Endothelial cell of umbilical vein (primary cell): ENCODE measurements at regions not wholly inside any gene's neighbourhood (a gene's known extent, or its start where the extent isn't known, plus 50 kb on each side); places are given as distances from the start of the nearest gene placed in this dataset.

Experiments
- BruUV-seq: library from RNA; stranded (reverse); fragments of 400-500 nt; replicated peaks from 2 replicates; lab custom pipeline; 2021; lab: Mats Ljungman, UMichigan
- CTCF ChIA-PET: fragments of 300-600, 350-600 bp; sonication (Branson Sonifier 250); formaldehyde crosslinking; loops from one replicate; lab custom pipeline; 2021; ENCODE audit warnings: antibody characterized with exemption, inconsistent platforms; lab: Charles Lee
- POLR2A ChIA-PET: fragments of 300-600, 350-600 bp; sonication (Branson Sonifier 250); formaldehyde crosslinking; loops from one replicate; lab custom pipeline; 2021; ENCODE audit warnings: antibody characterized with exemption, inconsistent platforms; lab: Charles Lee
- DNase-seq: peaks from one replicate; pipeline ENCODE4 v3.0.0-alpha.2; 2011; ENCODE audit warnings: low read depth, low spot score
- FAIRE-seq: peaks from 2 replicates; lab custom pipeline; 2011; peaks lifted over from hg19 to GRCh38; lab: Jason Lieb, UNC
- H2AFZ ChIP-seq: 2 replicates; pipeline ENCODE4 v1.6.0; 2012; ENCODE audit warnings: low read depth, low read length, control low read depth, inconsistent platforms
- H3K27ac ChIP-seq: 2 replicates; pipeline ENCODE4 v1.5.1; 2011; ENCODE audit warnings: low read depth, mild to moderate bottlenecking, control low read depth, low read length, moderate library complexity; ENCODE audit not compliant: insufficient read depth
- H3K27me3 ChIP-seq, 2 experiments: 2 replicates each; pipeline versions ENCODE4 v1.6.0 to v1.6.1; 2011; ENCODE audit warnings: low read length in 2 of 2, mixed read lengths in 1 of 2; ENCODE audit not compliant: control insufficient read depth in 2 of 2, insufficient read depth in 2 of 2
- H3K36me3 ChIP-seq, 2 experiments: 2 replicates in 1 of 2; 3 replicates in 1 of 2; pipeline ENCODE4 v1.5.1; 2011; ENCODE audit warnings: low read length in 2 of 2, mild to moderate bottlenecking in 1 of 2, moderate library complexity in 1 of 2; ENCODE audit not compliant: control insufficient read depth in 2 of 2, insufficient read depth in 2 of 2; ENCODE audit errors: extremely low read depth in 1 of 2
- H3K4me1 ChIP-seq: 3 replicates; pipeline ENCODE4 v1.5.1; 2011; ENCODE audit warnings: mild to moderate bottlenecking, low read length; ENCODE audit not compliant: control insufficient read depth, insufficient read depth; ENCODE audit errors: extremely low read depth
- H3K4me2 ChIP-seq: 2 replicates; pipeline ENCODE4 v1.6.1; 2011; ENCODE audit warnings: low read length, control low read depth, mixed read lengths; ENCODE audit not compliant: insufficient read depth
- H3K4me3 ChIP-seq, 3 experiments: fragments of 200-600 bp in 1 of 3; sonication (generic), shearing (Covaris generic) in 1 of 3; replicated peaks in 1 of 3; 2 replicates each; pipeline ENCODE4 v1.5.1; 2011 to 2016; ENCODE audit warnings: control low read depth in 3 of 3, low read length in 3 of 3, mild to moderate bottlenecking in 2 of 3, inconsistent platforms in 1 of 3, low read depth in 1 of 3, moderate library complexity in 1 of 3; ENCODE audit not compliant: insufficient read depth in 1 of 3
- H3K79me2 ChIP-seq: 2 replicates; pipeline ENCODE4 v1.6.0; 2012; ENCODE audit warnings: low read length, inconsistent platforms; ENCODE audit not compliant: control insufficient read depth, insufficient read depth
- H3K9ac ChIP-seq: replicated peaks from 2 replicates; pipeline ENCODE3; 2011; ENCODE audit warnings: low read length, control low read depth; ENCODE audit not compliant: insufficient read depth; ENCODE audit errors: extremely low read depth
- H3K9me1 ChIP-seq: replicated peaks from 3 replicates; pipeline ENCODE4 v1.6.0; 2011; ENCODE audit warnings: mild to moderate bottlenecking, low read length; ENCODE audit not compliant: control insufficient read depth, insufficient read depth; ENCODE audit errors: extremely low read depth
- H3K9me3 ChIP-seq: replicated peaks from 2 replicates; pipeline ENCODE4 v1.5.1; 2012; ENCODE audit warnings: low read length, inconsistent platforms; ENCODE audit not compliant: control insufficient read depth, insufficient read depth
- H4K20me1 ChIP-seq: replicated peaks from 2 replicates; pipeline ENCODE3; 2011; ENCODE audit warnings: mild to moderate bottlenecking, low read length; ENCODE audit not compliant: control insufficient read depth, insufficient read depth; ENCODE audit errors: extremely low read depth
- CTCF ChIP-seq, 2 donors: IDR thresholded peaks; 1 replicate in 1 of 2; 2 replicates in 1 of 2; pipeline ENCODE4 v1.5.1; 2011; ENCODE audit warnings: low read length in 2 of 2, mild to moderate bottlenecking in 2 of 2, moderate library complexity in 2 of 2, control low read depth in 1 of 2, inconsistent platforms in 1 of 2, low read depth in 1 of 2; ENCODE audit not compliant: insufficient read depth in 1 of 2; ENCODE audit errors: extremely low read depth in 1 of 2
- EZH2 ChIP-seq: IDR thresholded peaks from 2 replicates; pipeline ENCODE4 v1.6.1; 2012; ENCODE audit warnings: borderline replicate concordance, low read depth, mild to moderate bottlenecking, moderate library complexity, low read length, inconsistent platforms; ENCODE audit not compliant: severe bottlenecking
- FOS ChIP-seq: IDR thresholded peaks from 2 replicates; pipeline ENCODE4 v1.6.1; 2011; ENCODE audit warnings: mild to moderate bottlenecking, low read length, moderate library complexity, borderline replicate concordance; ENCODE audit not compliant: insufficient read depth
- GATA2 ChIP-seq: IDR thresholded peaks from 2 replicates; pipeline ENCODE4 v1.7.0; 2011; ENCODE audit warnings: low read depth, mild to moderate bottlenecking, moderate library complexity, mixed read lengths, low read length; ENCODE audit not compliant: insufficient read length, insufficient read depth
- JUN ChIP-seq: IDR thresholded peaks from 2 replicates; pipeline ENCODE4 v1.6.1; 2011; ENCODE audit warnings: borderline replicate concordance, low read depth; ENCODE audit not compliant: insufficient read length, insufficient read depth
- MAX ChIP-seq: IDR thresholded peaks from 2 replicates; pipeline ENCODE4 v1.6.1; 2011; ENCODE audit not compliant: insufficient read depth, insufficient read length
- MYC ChIP-seq: IDR thresholded peaks from one replicate; pipeline ENCODE4 v1.6.1; 2011; ENCODE audit warnings: mild to moderate bottlenecking, low read depth, low read length
- POLR2A ChIP-seq: IDR thresholded peaks from 2 replicates; pipeline ENCODE4 v1.6.1; 2012; ENCODE audit warnings: low read depth, mild to moderate bottlenecking, control low read depth, low read length
- POLR2AphosphoS5 ChIP-seq: IDR thresholded peaks from 2 replicates; pipeline ENCODE4 v1.6.1; 2012; ENCODE audit warnings: low read depth, mild to moderate bottlenecking, control low read depth, low read length, moderate library complexity; ENCODE audit not compliant: insufficient read depth
- dilution Hi-C: fragments of 300-500 bp; cut with MboI; formaldehyde crosslinking; loops from one replicate; pipeline ENCODE4 v1.15.0; 2019; ENCODE audit warnings: low sequenced_read_pairs; ENCODE audit not compliant: extremely low pct_ligation_motif_present
- intact Hi-C: fragments of 100-400 bp; cut with micrococcal nuclease; formaldehyde crosslinking; loops from one replicate; pipeline ENCODE4 v1.10.0; 2022

- H3K36me3 ChIP-seq = no peaks in the 10 kb centered on the region
- ChIA-PET POLR2A (no interaction called here), CTCF (interaction anchor here (0.8 to 2.2 kb wide), 4 partner anchors 10 to 205 kb away, joined by 3 to 11 read pairs (median 4); no protein-coding TSS in a partner anchor)
- H3K9ac ChIP-seq = no peak overlapping the region
- H3K4me3 ChIP-seq = no peak overlapping the region
- intact Hi-C loops = no loop called here
- H3K27me3 ChIP-seq = no peaks in the 10 kb centered on the region
- H4K20me1 ChIP-seq = no peaks in the 10 kb centered on the region
- H3K9me1 ChIP-seq = no peaks in the 10 kb centered on the region
- H3K79me2 ChIP-seq = no peaks in the 10 kb centered on the region
- H3K4me2 ChIP-seq = no peak overlapping the region
- DNase-seq (no peak), FAIRE-seq (no peak)
- peaks cover 4% of the 10 kb centered on the region for H3K4me1 ChIP-seq
- no TSS peak for BruUV-seq
- dilution Hi-C loops = no loop called here
- H3K27ac ChIP-seq = no peak overlapping the region
- H3K9me3 ChIP-seq = no peaks in the 10 kb centered on the region
- no peak overlapping the region for H2AFZ ChIP-seq
- TF ChIP-seq GATA2 (no peak), POLR2A (no peak), MYC (no peak), POLR2AphosphoS5 (no peak), JUN (no peak), EZH2 (no peak), CTCF (IDR thresholded peaks at IDR 0.05; ENCODE audit: extremely low read depth in 1 of 2, insufficient read depth in 1 of 2, low read depth in 1 of 2, low read length in 2 of 2) (no peak), MAX (no peak), FOS (no peak)
Observed at GRCh38 chr16:85319984-85320440, 207.7 kb upstream of the CIBAR2 start.
